Breast epithelium (tissue), 3 donors: ENCODE measurements at regions not wholly inside any gene's neighbourhood (a gene's known extent, or its start where the extent isn't known, plus 50 kb on each side); places are given as distances from the start of the nearest gene placed in this dataset.

Experiments used
- CTCF ChIP-seq, 3 donors: fragments of 450-650 bp; IDR thresholded peaks; one replicate each; pipeline ENCODE4 v1.5.1; 2016 to 2017; ENCODE audit warnings: antibody characterized with exemption in 3 of 3, mild to moderate bottlenecking in 3 of 3, moderate library complexity in 3 of 3
- POLR2A ChIP-seq: fragments of 450-650 bp; IDR thresholded peaks from one replicate; pipeline ENCODE4 v1.6.1; 2016; ENCODE audit warnings: antibody characterized with exemption, mild to moderate bottlenecking, moderate library complexity
- POLR2AphosphoS5 ChIP-seq, 3 donors: sonication (generic); formaldehyde crosslinking; IDR thresholded peaks; one replicate each; pipeline ENCODE4 v1.6.1; 2017; ENCODE audit warnings: antibody characterized with exemption in 3 of 3

DNA sequence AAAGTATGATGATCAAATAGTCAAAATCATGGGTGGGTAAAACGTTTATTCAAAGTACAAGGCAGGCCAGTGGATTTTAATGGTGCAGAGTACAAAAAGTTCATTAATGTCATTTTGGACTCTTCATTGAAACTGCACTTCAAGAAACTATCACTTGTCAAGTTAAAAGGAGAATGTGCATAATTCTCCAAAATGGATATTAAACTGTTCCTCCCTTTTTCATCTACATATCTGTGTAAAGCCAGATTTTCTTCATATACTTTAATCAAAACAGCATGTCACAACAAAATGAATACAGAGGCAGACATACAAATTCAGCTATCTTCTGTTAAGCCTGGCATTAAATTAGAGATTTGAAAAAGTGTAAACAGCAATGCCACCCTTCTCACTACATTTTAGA lies 401.6 kb downstream of the NR2F1-AS1 start:
- TF ChIP-seq POLR2A (no peak), CTCF (IDR thresholded peaks at IDR 0.05) (no peak), POLR2AphosphoS5 (IDR thresholded peaks at IDR 0.05) (no peak)
